ENCODE measurements at regions not wholly inside any gene's neighbourhood (a gene's known extent, or its start where the extent isn't known, plus 50 kb on each side); places are given as distances from the start of the nearest gene placed in this dataset.

GRCh38 chr18:66727991-66728390 is 124.1 kb upstream of the CDH19 start:
- no peak for DNase-seq

- no peak for DNase-seq
Observed at GRCh38 chr18:66724664-66725356, 120.9 kb upstream of the CDH19 start.

GRCh38 chr18:66722671-66723070 is 118.8 kb upstream of the CDH19 start:
- no peak for DNase-seq

- DNase-seq = no peak
Observed at GRCh38 chr18:66708646-66709045, 104.8 kb upstream of the CDH19 start.

- DNase-seq = no peak
Observed at GRCh38 chr18:66707473-66707872, 103.6 kb upstream of the CDH19 start.

- no peak for DNase-seq
Observed at GRCh38 chr18:66695281-66695680, 91.4 kb upstream of the CDH19 start.

- DNase-seq = no peak
Observed at GRCh38 chr18:66694852-66695251, 91.0 kb upstream of the CDH19 start.

- DNase-seq = no peak
Observed at GRCh38 chr18:66687635-66688034, 83.7 kb upstream of the CDH19 start.

GRCh38 chr18:66682855-66683322 is 79.0 kb upstream of the CDH19 start:
- DNase-seq = no peak

- DNase-seq = no peak
Observed at GRCh38 chr18:66676699-66677098, 72.8 kb upstream of the CDH19 start.

GRCh38 chr18:66674286-66674685 is 70.4 kb upstream of the CDH19 start:
- DNase-seq = no peak

- DNase-seq = no peak
Observed at GRCh38 chr18:66668706-66669105, 64.8 kb upstream of the CDH19 start.

- DNase-seq = no peak
Observed at GRCh38 chr18:66662632-66663031, 58.7 kb upstream of the CDH19 start.

- no peak for DNase-seq
Observed at GRCh38 chr18:66655407-66655806, 51.5 kb upstream of the CDH19 start.
